LNCaP clone FGC (cell line): ENCODE measurements at regions not wholly inside any gene's neighbourhood (a gene's known extent, or its start where the extent isn't known, plus 50 kb on each side); places are given as distances from the start of the nearest gene placed in this dataset.
A peak's percentile ranks its signal among the peaks of the same experiment; 100 is the strongest.

Experiments
- DNase-seq: peaks from one replicate; pipeline ENCODE4 v3.0.0-alpha.2; 2011; ENCODE audit warnings: low read depth
- H3K4me3 ChIP-seq: 2 replicates; pipeline ENCODE4 v1.5.1; 2011; ENCODE audit warnings: mild to moderate bottlenecking, low read depth, low read length, control low read depth
- CTCF ChIP-seq: IDR thresholded peaks from 2 replicates; pipeline ENCODE4 v1.5.1; 2012; ENCODE audit warnings: mild to moderate bottlenecking; ENCODE audit not compliant: control insufficient read depth, insufficient read depth; ENCODE audit errors: extremely low read depth

DNA sequence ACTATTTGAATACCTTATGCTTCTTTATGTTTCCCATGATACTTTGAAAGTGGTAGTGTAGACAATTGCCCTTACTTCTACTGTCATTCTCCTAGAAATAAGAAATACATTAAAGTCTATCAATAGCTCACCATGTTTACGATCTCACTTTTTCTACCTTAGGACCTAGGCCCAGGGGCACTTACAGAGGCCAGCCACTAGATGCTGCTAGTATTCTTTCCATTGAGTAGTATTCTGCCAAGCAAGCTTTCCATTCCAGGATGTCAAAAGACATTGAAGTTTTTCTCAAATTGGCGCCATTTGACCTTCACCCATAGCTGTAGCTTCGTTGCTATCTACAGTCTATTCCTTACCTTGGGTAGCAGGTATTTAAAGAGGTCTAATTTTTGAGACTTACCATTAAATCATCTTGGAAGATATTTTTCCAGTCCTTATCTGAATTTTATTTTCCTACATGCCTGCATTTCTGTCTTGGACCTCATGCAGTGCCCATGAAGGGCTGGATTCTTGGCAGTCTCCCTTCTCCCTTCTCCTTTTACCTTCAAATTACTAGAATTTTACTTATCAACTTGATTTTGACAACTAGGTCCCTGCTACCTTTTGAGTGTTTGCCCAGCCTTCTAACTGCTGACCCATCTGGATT, 246.0 kb upstream of the NUDT12 start:
- peak; percentile 98 for TF ChIP-seq CTCF
- peak; percentile 17 for DNase-seq
- H3K4me3 ChIP-seq = no peak overlapping the region

- DNase-seq = no peak
- no peak for TF ChIP-seq CTCF
Observed at GRCh38 chr5:103804711-103805110, 242.1 kb upstream of the NUDT12 start.

GRCh38 chr5:103801681-103802080, 239.1 kb upstream of the NUDT12 start:
- no peak for DNase-seq
- no peak overlapping the region for H3K4me3 ChIP-seq
- no peak for TF ChIP-seq CTCF

More at GRCh38 chr5:103804711-103805110, 242.1 kb upstream of the NUDT12 start:
- H3K4me3 ChIP-seq = no peak overlapping the region

- no peak overlapping the region for H3K4me3 ChIP-seq
- DNase-seq = no peak
- no peak for TF ChIP-seq CTCF
Observed at GRCh38 chr5:103800741-103801495, 238.3 kb upstream of the NUDT12 start.

DNA sequence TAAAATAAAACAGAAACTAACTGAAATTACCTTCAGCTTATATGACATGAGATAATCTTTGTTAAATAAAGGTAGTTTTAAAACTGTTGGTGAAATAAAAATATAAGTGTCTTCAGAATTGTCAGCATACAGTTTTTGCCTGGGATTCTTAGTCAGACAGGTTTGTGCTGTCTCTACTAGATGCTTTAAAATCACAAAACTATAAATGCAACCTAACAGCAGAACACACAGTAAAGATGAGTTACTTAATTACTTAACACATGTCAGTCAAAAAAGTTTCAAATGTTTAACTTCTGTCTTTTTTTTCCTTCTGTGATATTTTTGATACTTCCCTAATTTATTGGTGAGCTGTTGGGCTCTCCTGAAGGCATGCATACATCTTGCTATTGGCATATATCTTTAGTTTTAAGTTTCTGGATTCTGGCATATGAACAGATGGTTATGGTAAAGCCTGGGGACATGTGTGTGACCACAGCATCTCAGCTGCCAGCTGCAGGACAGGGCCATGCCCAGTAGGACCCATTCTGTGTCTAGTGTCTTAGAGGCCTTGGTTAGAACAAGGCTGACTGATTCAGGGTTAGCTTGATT, 231.1 kb upstream of the NUDT12 start:
- H3K4me3 ChIP-seq = no peak overlapping the region
- no peak for TF ChIP-seq CTCF
- DNase-seq = no peak

DNA sequence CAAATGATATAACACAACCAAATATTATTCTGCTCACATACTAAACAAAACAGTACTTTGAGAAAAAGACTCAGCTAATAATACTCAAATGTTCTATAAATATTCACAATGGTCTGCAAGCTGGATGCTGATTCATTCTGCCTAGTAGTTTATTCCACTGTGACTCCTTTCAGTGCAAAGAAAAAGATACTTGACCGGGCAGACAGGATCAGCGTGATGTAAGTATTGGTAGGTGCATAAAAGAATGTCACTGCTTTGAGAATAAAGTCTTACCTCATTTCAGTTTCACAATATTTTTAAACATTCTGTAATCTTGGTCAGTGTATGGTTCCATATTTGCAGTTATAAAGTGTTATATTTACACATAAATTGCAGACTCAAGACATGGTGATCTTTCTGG, 223.0 kb upstream of the NUDT12 start:
- DNase-seq = no peak
- H3K4me3 ChIP-seq = no peak overlapping the region
- TF ChIP-seq CTCF = no peak

DNA sequence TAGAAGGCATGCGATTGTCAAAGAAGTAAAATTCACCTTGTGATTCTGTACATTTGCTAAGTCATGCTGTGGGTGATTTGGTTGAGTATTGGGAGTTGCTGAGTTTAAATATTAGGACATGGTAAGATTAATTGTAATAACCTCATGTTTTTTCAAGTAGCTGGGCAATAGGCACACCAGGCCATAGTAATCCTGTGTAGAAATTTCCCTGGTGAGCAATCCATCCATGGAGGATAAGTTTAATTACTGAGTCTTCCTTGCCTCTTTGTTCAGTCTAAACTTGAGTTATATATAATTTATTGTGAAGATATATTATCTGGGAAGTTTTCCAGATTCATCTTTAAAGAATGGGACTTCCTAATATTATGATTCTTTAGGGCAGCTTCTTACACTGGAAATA, 221.1 kb upstream of the NUDT12 start:
- DNase-seq = no peak
- no peak overlapping the region for H3K4me3 ChIP-seq
- no peak for TF ChIP-seq CTCF
